ENCODE measurements at regions not wholly inside any gene's neighbourhood (a gene's known extent, or its start where the extent isn't known, plus 50 kb on each side); places are given as distances from the start of the nearest gene placed in this dataset.

DNA sequence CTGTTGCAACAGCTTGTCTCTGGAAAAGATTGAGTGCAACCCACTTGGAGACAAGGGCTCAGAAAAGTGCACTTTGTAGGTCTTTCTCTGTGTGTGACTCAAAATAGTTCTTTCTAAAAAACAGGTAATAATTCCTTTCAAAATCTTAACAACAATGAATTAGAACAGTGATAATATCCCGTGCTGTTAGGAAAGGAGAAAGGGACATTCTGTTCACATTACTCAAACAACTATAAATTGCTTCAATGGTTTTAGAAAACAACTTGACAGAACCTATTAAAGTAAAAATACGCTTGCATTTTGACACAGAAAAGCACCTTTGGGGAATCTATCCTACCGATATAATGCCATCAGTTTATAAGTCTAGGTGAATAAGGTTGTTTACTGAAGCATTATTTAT, 468.1 kb upstream of the DPP6 start:
- no peak for DNase-seq
- Histone ChIP-seq H3K4me1 (ENCODE audit: insufficient read depth) (no peaks in the 10 kb centered on the region), H4K20me1 (ENCODE audit: insufficient read depth) (no peaks in the 10 kb centered on the region), H3K4me3 (no peak overlapping the region), H3K9ac (no peak overlapping the region), H2AFZ (no peak overlapping the region), H3K27ac (no peak overlapping the region), H3K36me3 (ENCODE audit: low read depth) (no peaks in the 10 kb centered on the region), H3K27me3 (replicated peaks; ENCODE audit: insufficient read depth) (no peaks in the 10 kb centered on the region), H3K79me2 (ENCODE audit: insufficient read depth) (no peaks in the 10 kb centered on the region), H3K9me3 (ENCODE audit: low read depth) (no peaks in the 10 kb centered on the region), H3F3A (ENCODE audit: insufficient read depth) (no peaks in the 10 kb centered on the region), H3K9me2 (ENCODE audit: insufficient read depth) (no peaks in the 10 kb centered on the region), H3K4me2 (ENCODE audit: unreplicated experiment) (no peak overlapping the region)
- in situ Hi-C loops (cut with MboI) = no loop called here
- WGBS, 2 experiments (ENCODE audit: low coverage in 1 of 2, low lambda C conversion rate in 2 of 2, missing lambda C conversion rate in 2 of 2) = 10 to 18% methylated on average over 3 of the region's 3 CpGs
- TF ChIP-seq EZH2 (IDR thresholded peaks at IDR 0.05; ENCODE audit: insufficient read depth, poor library complexity, severe bottlenecking) = no peak
- no peak for TF ChIP-seq EZH2phosphoT487 (IDR thresholded peaks at IDR 0.05; ENCODE audit: insufficient read depth, low read depth)

DNA sequence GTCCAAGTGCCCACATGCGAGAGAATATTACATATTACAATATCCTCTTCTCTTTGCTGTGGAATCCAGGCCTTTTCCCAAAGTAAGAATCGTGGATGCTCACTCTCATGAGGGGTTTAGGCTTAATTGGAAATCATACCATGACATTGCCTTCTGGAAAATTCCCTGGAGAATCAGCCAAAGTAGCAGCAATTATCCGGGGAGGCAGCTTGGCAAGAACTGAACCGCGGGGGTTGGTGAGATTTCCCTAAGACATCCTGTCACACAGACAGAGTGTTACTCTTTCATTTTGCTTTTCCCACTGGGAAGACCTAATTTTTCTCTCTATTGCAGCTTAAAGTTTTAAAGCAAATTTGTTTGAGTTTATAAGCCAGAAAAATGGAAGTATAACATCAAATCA, 463.6 kb upstream of the DPP6 start:
- Histone ChIP-seq H3K27ac (no peak overlapping the region), H3K9me2 (ENCODE audit: insufficient read depth) (no peaks in the 10 kb centered on the region), H3K4me3 (no peak overlapping the region), H3K9ac (no peak overlapping the region), H3K79me2 (ENCODE audit: insufficient read depth) (no peaks in the 10 kb centered on the region), H3F3A (ENCODE audit: insufficient read depth) (no peaks in the 10 kb centered on the region), H3K4me2 (ENCODE audit: unreplicated experiment) (no peak overlapping the region), H3K4me1 (ENCODE audit: insufficient read depth) (no peaks in the 10 kb centered on the region), H3K36me3 (ENCODE audit: low read depth) (no peaks in the 10 kb centered on the region), H3K9me3 (ENCODE audit: low read depth) (no peaks in the 10 kb centered on the region), H3K27me3 (replicated peaks; ENCODE audit: insufficient read depth) (no peaks in the 10 kb centered on the region), H2AFZ (no peak overlapping the region), H4K20me1 (ENCODE audit: insufficient read depth) (no peaks in the 10 kb centered on the region)
- no peak for DNase-seq
- no peak for TF ChIP-seq EZH2 (IDR thresholded peaks at IDR 0.05; ENCODE audit: insufficient read depth, poor library complexity, severe bottlenecking)
- TF ChIP-seq EZH2phosphoT487 (IDR thresholded peaks at IDR 0.05; ENCODE audit: insufficient read depth, low read depth) = no peak
- in situ Hi-C loops (cut with MboI) = no loop called here
- WGBS, 2 experiments (ENCODE audit: low coverage in 1 of 2, low lambda C conversion rate in 2 of 2, missing lambda C conversion rate in 2 of 2) = 40 to 59% methylated on average over 5 of the region's 5 CpGs

DNA sequence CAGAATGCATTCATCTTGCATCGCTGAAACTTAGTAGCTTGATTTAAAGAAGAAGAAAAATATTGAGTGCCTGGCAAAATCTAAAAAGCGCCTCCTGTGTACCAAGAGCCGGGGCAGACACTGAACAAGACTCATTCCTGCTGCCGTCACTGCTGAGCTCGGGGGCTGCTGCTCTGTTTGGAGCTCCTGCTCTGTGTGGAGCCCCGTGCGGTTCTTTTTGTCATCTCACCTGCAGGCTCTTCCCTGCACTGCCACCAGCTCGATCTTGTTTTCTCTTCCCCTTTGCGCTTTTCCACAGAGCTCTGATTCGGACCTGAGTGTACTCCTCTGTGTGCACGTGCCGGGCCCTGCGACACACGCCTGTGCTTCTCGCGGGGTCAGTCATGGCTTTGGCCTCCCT, 462.1 kb upstream of the DPP6 start:
- no peak for DNase-seq
- Histone ChIP-seq H3K4me2 (ENCODE audit: unreplicated experiment) (no peak overlapping the region), H3K27me3 (replicated peaks; ENCODE audit: insufficient read depth) (no peaks in the 10 kb centered on the region), H3K9ac (no peak overlapping the region), H3K27ac (no peak overlapping the region), H2AFZ (no peak overlapping the region), H3F3A (ENCODE audit: insufficient read depth) (no peaks in the 10 kb centered on the region), H4K20me1 (ENCODE audit: insufficient read depth) (no peaks in the 10 kb centered on the region), H3K36me3 (ENCODE audit: low read depth) (no peaks in the 10 kb centered on the region), H3K9me2 (ENCODE audit: insufficient read depth) (no peaks in the 10 kb centered on the region), H3K4me1 (ENCODE audit: insufficient read depth) (no peaks in the 10 kb centered on the region), H3K4me3 (no peak overlapping the region), H3K9me3 (ENCODE audit: low read depth) (no peaks in the 10 kb centered on the region), H3K79me2 (ENCODE audit: insufficient read depth) (no peaks in the 10 kb centered on the region)
- TF ChIP-seq EZH2phosphoT487 (IDR thresholded peaks at IDR 0.05; ENCODE audit: insufficient read depth, low read depth) (no peak), EZH2 (IDR thresholded peaks at IDR 0.05; ENCODE audit: insufficient read depth, poor library complexity, severe bottlenecking) (no peak)
- WGBS, 2 experiments (ENCODE audit: low coverage in 1 of 2, low lambda C conversion rate in 2 of 2, missing lambda C conversion rate in 2 of 2) = 28 to 30% methylated on average over 16 of the region's 16 CpGs
- in situ Hi-C loops (cut with MboI) = no loop called here

DNA sequence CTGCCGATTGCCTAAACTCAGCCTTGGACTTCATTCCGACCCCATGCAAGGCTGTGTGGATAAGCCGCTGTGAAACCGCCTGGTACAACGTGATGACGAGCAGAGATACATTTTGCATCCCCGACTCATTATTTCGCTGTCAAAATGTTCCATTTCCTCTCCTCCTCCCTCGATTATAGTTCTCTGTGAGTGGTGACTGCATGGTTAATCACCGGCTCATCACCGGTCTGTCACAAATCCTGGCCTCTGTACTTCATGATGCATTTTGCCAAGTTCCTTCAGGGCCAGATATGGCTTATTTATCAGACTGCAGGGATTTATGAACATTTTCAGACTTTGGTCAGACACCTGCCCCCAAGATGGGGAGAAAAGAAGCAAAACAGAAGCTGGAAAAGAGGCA, 461.6 kb upstream of the DPP6 start:
- H3K27me3 ChIP-seq (replicated peaks; ENCODE audit: insufficient read depth) = no peaks in the 10 kb centered on the region
- in situ Hi-C loops (cut with MboI) = no loop called here

DNA sequence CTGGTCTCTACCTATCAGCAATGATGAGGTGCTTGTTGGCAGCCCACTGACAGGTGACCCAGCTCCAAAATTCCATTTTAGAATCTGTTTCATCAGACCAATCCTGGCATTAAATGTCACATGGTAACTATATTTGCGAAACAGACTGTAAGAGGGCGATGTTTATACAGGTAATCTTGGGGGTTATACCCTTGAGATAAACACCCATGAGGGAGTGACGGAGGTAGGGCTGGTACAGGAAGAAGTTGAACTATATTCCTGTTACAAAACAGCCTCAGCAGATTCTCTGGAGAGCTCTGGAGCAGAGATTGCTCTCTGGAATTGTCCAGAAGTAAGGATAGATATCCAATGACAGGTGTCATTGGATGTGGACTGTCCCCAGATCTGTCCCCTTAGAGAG, 444.8 kb upstream of the DPP6 start:
- Histone ChIP-seq H3F3A (ENCODE audit: insufficient read depth) (no peaks in the 10 kb centered on the region), H4K20me1 (ENCODE audit: insufficient read depth) (no peaks in the 10 kb centered on the region), H2AFZ (no peak overlapping the region), H3K36me3 (ENCODE audit: low read depth) (no peaks in the 10 kb centered on the region), H3K27ac (no peak overlapping the region), H3K9me3 (ENCODE audit: low read depth) (peaks cover 7% of the 10 kb centered on the region), H3K4me1 (ENCODE audit: insufficient read depth) (no peaks in the 10 kb centered on the region), H3K4me2 (ENCODE audit: unreplicated experiment) (no peak overlapping the region), H3K9me2 (ENCODE audit: insufficient read depth) (no peaks in the 10 kb centered on the region), H3K79me2 (ENCODE audit: insufficient read depth) (no peaks in the 10 kb centered on the region), H3K9ac (no peak overlapping the region), H3K4me3 (no peak overlapping the region), H3K27me3 (replicated peaks; ENCODE audit: insufficient read depth) (no peaks in the 10 kb centered on the region)
- DNase-seq = no peak
- TF ChIP-seq EZH2 (IDR thresholded peaks at IDR 0.05; ENCODE audit: insufficient read depth, poor library complexity, severe bottlenecking) = no peak
- TF ChIP-seq EZH2phosphoT487 (IDR thresholded peaks at IDR 0.05; ENCODE audit: insufficient read depth, low read depth) = no peak
- WGBS, 2 experiments (ENCODE audit: low coverage in 1 of 2, low lambda C conversion rate in 2 of 2, missing lambda C conversion rate in 2 of 2) = 11 to 15% methylated on average over 3 of the region's 3 CpGs
- in situ Hi-C loops (cut with MboI) = no loop called here

More for the DNA sequence above, 461.6 kb upstream of the DPP6 start:
- Histone ChIP-seq H3K4me2 (ENCODE audit: unreplicated experiment) (no peak overlapping the region), H3K27ac (no peak overlapping the region), H3K36me3 (ENCODE audit: low read depth) (no peaks in the 10 kb centered on the region), H4K20me1 (ENCODE audit: insufficient read depth) (no peaks in the 10 kb centered on the region), H3K9ac (no peak overlapping the region), H3K4me1 (ENCODE audit: insufficient read depth) (no peaks in the 10 kb centered on the region), H3K4me3 (no peak overlapping the region), H3K9me3 (ENCODE audit: low read depth) (no peaks in the 10 kb centered on the region), H3K9me2 (ENCODE audit: insufficient read depth) (no peaks in the 10 kb centered on the region), H2AFZ (no peak overlapping the region), H3F3A (ENCODE audit: insufficient read depth) (no peaks in the 10 kb centered on the region), H3K79me2 (ENCODE audit: insufficient read depth) (no peaks in the 10 kb centered on the region)
- TF ChIP-seq EZH2phosphoT487 (IDR thresholded peaks at IDR 0.05; ENCODE audit: insufficient read depth, low read depth) (no peak), EZH2 (IDR thresholded peaks at IDR 0.05; ENCODE audit: insufficient read depth, poor library complexity, severe bottlenecking) (no peak)
- no peak for DNase-seq
- WGBS, 2 experiments (ENCODE audit: low coverage in 1 of 2, low lambda C conversion rate in 2 of 2, missing lambda C conversion rate in 2 of 2) = 43 to 45% methylated on average over 11 of the region's 11 CpGs
